ENCODE measurements at regions not wholly inside any gene's neighbourhood (a gene's known extent, or its start where the extent isn't known, plus 50 kb on each side); places are given as distances from the start of the nearest gene placed in this dataset.

GRCh38 chr2:35114765-35115164 lies 1240.8 kb upstream of the CRIM1 start:
- TF ChIP-seq CTCF (IDR thresholded peaks at IDR 0.05; ENCODE audit: insufficient read depth, low read length) (no peak), POLR2AphosphoS5 (IDR thresholded peaks at IDR 0.05; ENCODE audit: low read depth) (no peak)

Measured in HL-60 (cell line).